SU-DHL-6 (cell line): ENCODE measurements at regions not wholly inside any gene's neighbourhood (a gene's known extent, or its start where the extent isn't known, plus 50 kb on each side); places are given as distances from the start of the nearest gene placed in this dataset.

Source experiments
- H2AFZ ChIP-seq: fragments of 200-600 bp; sonication (generic); 2 replicates; pipeline ENCODE4 v1.6.1; 2014; ENCODE audit warnings: low read depth, mild to moderate bottlenecking, moderate library complexity, mixed read lengths, antibody characterized with exemption, low read length; ENCODE audit not compliant: severe bottlenecking
- H3F3A ChIP-seq: fragments of 200-600 bp; shearing (Covaris generic); 2 replicates; pipeline ENCODE4 v1.6.0; 2016; ENCODE audit warnings: antibody characterized with exemption, mild to moderate bottlenecking; ENCODE audit not compliant: insufficient read depth
- H3K27ac ChIP-seq: fragments of 200-600 bp; sonication (generic); 2 replicates; pipeline ENCODE4 v1.5.1; 2016; ENCODE audit warnings: low read depth, mild to moderate bottlenecking, low read length, moderate library complexity, mixed read lengths
- H3K27me3 ChIP-seq: fragments of 200-600 bp; sonication (generic), shearing (Covaris generic); 2 replicates; pipeline ENCODE4 v1.6.0; 2014; ENCODE audit warnings: mild to moderate bottlenecking, low read length
- H3K36me3 ChIP-seq: fragments of 200-600 bp; sonication (generic); 2 replicates; pipeline ENCODE4 v1.6.1; 2014; ENCODE audit warnings: mild to moderate bottlenecking, low read length, mixed read lengths
- H3K4me2 ChIP-seq: fragments of 300-600, 200-600 bp; shearing (Covaris generic), sonication (generic); 2 replicates; pipeline ENCODE4 v1.6.0; 2014; ENCODE audit warnings: low read length, low read depth, mild to moderate bottlenecking; ENCODE audit not compliant: poor library complexity, severe bottlenecking
- H3K4me3 ChIP-seq: fragments of 200-600 bp; sonication (generic); 2 replicates; pipeline ENCODE4 v1.5.1; 2014; ENCODE audit warnings: antibody characterized with exemption, low read length, mild to moderate bottlenecking, mixed read lengths; ENCODE audit not compliant: insufficient read depth, poor library complexity, severe bottlenecking
- H3K79me2 ChIP-seq: fragments of 200-600 bp; sonication (generic); 2 replicates; pipeline ENCODE4 v1.6.1; 2014; ENCODE audit warnings: mild to moderate bottlenecking, low read length, moderate library complexity; ENCODE audit not compliant: insufficient read depth
- H3K9ac ChIP-seq: fragments of 200-600 bp; sonication (generic); 2 replicates; pipeline ENCODE4 v1.7.0; 2014; ENCODE audit warnings: mild to moderate bottlenecking, low read length
- H3K9me2 ChIP-seq: fragments of 200-600 bp; sonication (generic); replicated peaks from 2 replicates; pipeline ENCODE4 v1.6.1; 2014; ENCODE audit warnings: low read length; ENCODE audit not compliant: insufficient read depth
- H3K9me3 ChIP-seq: fragments of 200-600 bp; sonication (generic); 2 replicates; pipeline ENCODE4 v1.6.1; 2014; ENCODE audit warnings: low read length, mixed read lengths; ENCODE audit not compliant: insufficient read depth
- H4K20me1 ChIP-seq: fragments of 200-600 bp; sonication (generic); 2 replicates; pipeline ENCODE4 v1.6.1; 2014; ENCODE audit warnings: low read depth, mild to moderate bottlenecking, antibody characterized with exemption, low read length, moderate library complexity, mixed read lengths
- EZH2phosphoT487 ChIP-seq: fragments of 200-600 bp; sonication (generic), shearing (Covaris generic); conservative IDR thresholded peaks from 2 replicates; pipeline ENCODE4 v1.6.1; 2018; ENCODE audit warnings: mild to moderate bottlenecking, antibody characterized with exemption, low read length, moderate library complexity, mixed read lengths
- TF ChIP-seq, protein P1 (sequence below): fragments of 200-600 bp; sonication (generic); IDR thresholded peaks from one replicate; pipeline ENCODE4 v1.5.1; 2017; ENCODE audit warnings: antibody characterized with exemption, mild to moderate bottlenecking, low read length, moderate library complexity; ENCODE audit not compliant: insufficient read depth, poor library complexity, severe bottlenecking

DNA sequence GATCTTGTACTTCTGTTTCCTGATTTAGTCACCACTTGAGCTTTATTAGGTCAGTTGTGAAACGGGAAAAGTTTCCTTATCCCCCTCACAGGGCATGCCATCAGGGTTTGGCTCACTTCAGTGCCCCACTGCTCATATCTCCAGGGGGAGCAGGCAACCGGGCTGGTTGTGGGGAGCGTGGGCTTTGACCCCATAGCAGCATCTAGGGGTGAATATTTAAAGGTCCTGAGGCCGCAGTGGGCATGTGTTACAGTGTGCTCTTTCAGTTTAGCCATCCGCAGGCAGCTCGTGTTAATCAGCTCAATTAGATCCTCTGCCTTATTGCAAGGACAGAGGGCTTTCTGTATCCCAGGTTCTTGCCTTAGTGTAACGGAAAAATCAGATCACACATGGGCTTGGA is 71.9 kb downstream of the MRPL46 start:
- H3K9me2 ChIP-seq: no peaks in the 10 kb centered on the region
- H3K36me3 ChIP-seq: no peaks in the 10 kb centered on the region
- no peak overlapping the region for H3K4me3 ChIP-seq
- H3K27me3 ChIP-seq: no peaks in the 10 kb centered on the region
- no peaks in the 10 kb centered on the region for H3F3A ChIP-seq
- no peaks in the 10 kb centered on the region for H3K9me3 ChIP-seq
- no peak overlapping the region for H2AFZ ChIP-seq
- H3K9ac ChIP-seq: no peak overlapping the region
- H3K4me2 ChIP-seq: no peak overlapping the region
- TF ChIP-seq, protein P1, sequence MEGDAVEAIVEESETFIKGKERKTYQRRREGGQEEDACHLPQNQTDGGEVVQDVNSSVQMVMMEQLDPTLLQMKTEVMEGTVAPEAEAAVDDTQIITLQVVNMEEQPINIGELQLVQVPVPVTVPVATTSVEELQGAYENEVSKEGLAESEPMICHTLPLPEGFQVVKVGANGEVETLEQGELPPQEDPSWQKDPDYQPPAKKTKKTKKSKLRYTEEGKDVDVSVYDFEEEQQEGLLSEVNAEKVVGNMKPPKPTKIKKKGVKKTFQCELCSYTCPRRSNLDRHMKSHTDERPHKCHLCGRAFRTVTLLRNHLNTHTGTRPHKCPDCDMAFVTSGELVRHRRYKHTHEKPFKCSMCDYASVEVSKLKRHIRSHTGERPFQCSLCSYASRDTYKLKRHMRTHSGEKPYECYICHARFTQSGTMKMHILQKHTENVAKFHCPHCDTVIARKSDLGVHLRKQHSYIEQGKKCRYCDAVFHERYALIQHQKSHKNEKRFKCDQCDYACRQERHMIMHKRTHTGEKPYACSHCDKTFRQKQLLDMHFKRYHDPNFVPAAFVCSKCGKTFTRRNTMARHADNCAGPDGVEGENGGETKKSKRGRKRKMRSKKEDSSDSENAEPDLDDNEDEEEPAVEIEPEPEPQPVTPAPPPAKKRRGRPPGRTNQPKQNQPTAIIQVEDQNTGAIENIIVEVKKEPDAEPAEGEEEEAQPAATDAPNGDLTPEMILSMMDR: no peak
- TF ChIP-seq EZH2phosphoT487: no peak
- H4K20me1 ChIP-seq: no peaks in the 10 kb centered on the region
- H3K79me2 ChIP-seq: no peaks in the 10 kb centered on the region
- H3K27ac ChIP-seq: no peak overlapping the region

DNA sequence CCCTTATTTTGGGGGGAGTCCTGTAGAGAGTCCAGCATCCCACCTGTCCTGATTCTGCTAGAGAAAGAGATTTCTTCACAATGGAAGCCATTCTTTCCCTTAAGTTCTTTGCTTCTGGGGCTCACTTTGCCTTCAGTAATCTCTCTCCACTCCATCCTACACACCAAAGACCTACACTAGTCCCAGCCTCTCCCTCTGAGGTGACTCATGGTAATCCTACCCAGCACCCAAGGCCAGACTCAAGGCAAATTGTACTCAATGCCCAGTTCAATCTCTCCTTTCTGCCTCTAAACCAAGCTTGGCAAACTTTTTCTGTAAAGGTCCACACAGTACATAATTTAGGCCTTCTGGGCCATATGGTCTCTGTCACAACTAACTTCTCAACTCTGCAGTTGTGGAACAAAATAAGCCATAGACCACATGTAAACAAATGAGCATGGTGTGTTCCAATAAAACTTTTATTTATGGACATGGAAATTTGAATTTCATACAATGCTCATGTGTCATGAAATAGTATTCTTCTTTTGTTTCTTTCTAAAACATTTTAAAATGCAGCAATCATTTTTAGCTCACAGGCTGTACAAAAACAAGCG is 72.5 kb downstream of the MRPL46 start:
- no peaks in the 10 kb centered on the region for H3K9me2 ChIP-seq
- H3K9ac ChIP-seq: no peak overlapping the region
- no peaks in the 10 kb centered on the region for H3K9me3 ChIP-seq
- no peaks in the 10 kb centered on the region for H3K36me3 ChIP-seq
- H3K27ac ChIP-seq: no peak overlapping the region
- no peak overlapping the region for H3K4me2 ChIP-seq
- TF ChIP-seq, protein P1: no peak
- TF ChIP-seq EZH2phosphoT487: no peak
- H4K20me1 ChIP-seq: no peaks in the 10 kb centered on the region
- no peaks in the 10 kb centered on the region for H3K79me2 ChIP-seq
- no peaks in the 10 kb centered on the region for H3K27me3 ChIP-seq
- H3F3A ChIP-seq: no peaks in the 10 kb centered on the region
- no peak overlapping the region for H3K4me3 ChIP-seq
- H2AFZ ChIP-seq: no peak overlapping the region

DNA sequence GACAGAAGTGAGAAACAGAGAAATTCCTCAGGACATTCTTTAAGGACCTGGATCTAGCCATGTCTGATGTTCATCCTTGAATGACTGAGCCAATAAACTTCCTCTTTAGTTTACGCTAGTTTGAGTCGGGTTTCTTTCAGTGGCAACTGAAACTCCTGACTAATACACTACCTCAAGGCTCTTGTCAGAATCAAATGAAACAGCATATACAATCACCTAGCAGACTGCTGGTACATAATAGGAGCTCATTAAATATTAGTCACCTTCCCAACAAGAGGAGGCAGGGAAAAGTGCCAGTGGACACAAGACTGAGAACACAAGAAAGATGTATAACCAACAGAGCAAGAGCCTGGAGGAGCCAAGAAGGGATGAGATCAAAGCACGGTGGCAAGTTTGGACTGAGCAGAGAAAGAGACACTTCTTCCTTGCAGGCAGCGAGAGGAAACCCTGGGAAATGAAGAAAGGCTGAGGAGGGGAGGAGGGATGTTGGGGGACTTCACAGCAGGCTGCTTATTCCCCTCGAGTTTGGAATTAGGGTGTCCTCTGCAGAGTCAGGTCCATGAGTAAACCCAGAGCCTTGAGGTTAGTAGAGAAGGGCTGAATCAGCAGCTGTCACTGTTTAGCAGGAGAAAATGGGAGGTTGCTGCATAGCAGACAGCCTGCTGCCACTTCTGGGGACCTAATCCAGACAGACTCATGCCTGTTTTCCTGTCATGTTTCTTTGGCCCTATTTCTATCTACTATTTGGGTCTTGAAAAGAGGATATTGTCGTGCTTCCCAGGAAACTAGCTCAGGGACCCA is 73.3 kb downstream of the MRPL46 start:
- no peaks in the 10 kb centered on the region for H3K36me3 ChIP-seq
- no peak overlapping the region for H3K4me3 ChIP-seq
- no peaks in the 10 kb centered on the region for H3K79me2 ChIP-seq
- H3F3A ChIP-seq: no peaks in the 10 kb centered on the region
- TF ChIP-seq, protein P1: no peak
- no peak for TF ChIP-seq EZH2phosphoT487
- H2AFZ ChIP-seq: no peak overlapping the region
- no peaks in the 10 kb centered on the region for H3K9me3 ChIP-seq
- no peaks in the 10 kb centered on the region for H3K9me2 ChIP-seq
- no peak overlapping the region for H3K9ac ChIP-seq
- no peak overlapping the region for H3K27ac ChIP-seq
- no peaks in the 10 kb centered on the region for H4K20me1 ChIP-seq
- no peaks in the 10 kb centered on the region for H3K27me3 ChIP-seq
- H3K4me2 ChIP-seq: no peak overlapping the region
